NCI-H526 treated with DMSO at 0.1 percent for 48 hours (cell line): ENCODE measurements at regions not wholly inside any gene's neighbourhood (a gene's known extent, or its start where the extent isn't known, plus 50 kb on each side); places are given as distances from the start of the nearest gene placed in this dataset.

Source experiments
- DNase-seq: peaks from one replicate; lab custom pipeline; 2025; lab: John Stamatoyannopoulos, UW

GRCh38 chr18:42623935-42624334 lies 491.6 kb downstream of the RIT2 start:
- DNase-seq = no peak

GRCh38 chr18:42632801-42633200 lies 482.7 kb downstream of the RIT2 start:
- no peak for DNase-seq

- DNase-seq = no peak
These were observed 480.0 kb downstream of the RIT2 start for GRCh38 chr18:42635378-42636048.

- DNase-seq = no peak
These were observed 479.2 kb downstream of the RIT2 start for GRCh38 chr18:42636309-42636708.

- no peak for DNase-seq
These were observed 475.3 kb downstream of the RIT2 start for GRCh38 chr18:42640160-42640559.

- no peak for DNase-seq
These were observed 473.5 kb downstream of the RIT2 start for GRCh38 chr18:42641996-42642395.

- DNase-seq = no peak
These were observed 470.8 kb downstream of the RIT2 start for GRCh38 chr18:42644729-42645131.

GRCh38 chr18:42649331-42650035 lies 466.0 kb downstream of the RIT2 start:
- DNase-seq = no peak

- no peak for DNase-seq
These were observed 460.9 kb downstream of the RIT2 start for GRCh38 chr18:42654556-42654955.

GRCh38 chr18:42657551-42657950 lies 457.9 kb downstream of the RIT2 start:
- DNase-seq = no peak

- no peak for DNase-seq
These were observed 457.3 kb downstream of the RIT2 start for GRCh38 chr18:42658171-42658570.

GRCh38 chr18:42659187-42659586 lies 456.3 kb downstream of the RIT2 start:
- no peak for DNase-seq

- no peak for DNase-seq
These were observed 444.6 kb downstream of the RIT2 start for GRCh38 chr18:42670860-42671259.

- DNase-seq = no peak
These were observed 439.7 kb downstream of the RIT2 start for GRCh38 chr18:42675810-42676209.

GRCh38 chr18:42683094-42683493 lies 432.4 kb downstream of the RIT2 start:
- no peak for DNase-seq

- DNase-seq = no peak
These were observed 426.2 kb downstream of the RIT2 start for GRCh38 chr18:42689310-42689709.
